K562 (cell line): ENCODE measurements at regions not wholly inside any gene's neighbourhood (a gene's known extent, or its start where the extent isn't known, plus 50 kb on each side); places are given as distances from the start of the nearest gene placed in this dataset.

Experiments
- ATAC-seq: fragments of 200-7000 bp; cut with Tn5 transposase; 3 replicates; pipeline ENCODE4 v1.9.1; 2020; ENCODE audit warnings: moderate library complexity
- BruUV-seq: library from RNA; stranded (reverse); fragments of 400-500 nt; replicated peaks from 2 replicates; lab custom pipeline; 2021; lab: Mats Ljungman, UMichigan
- CTCF ChIA-PET: fragments of 300-600 bp; formaldehyde crosslinking; extraction: SDS; loops from one replicate; lab custom pipeline; 2021; ENCODE audit warnings: low intra/inter-chr PET ratio; lab: Yijun Ruan, JAX
- POLR2A ChIA-PET: fragments of 300-600, 350-650 bp; sonication (Branson Sonifier 250); formaldehyde crosslinking; extraction: SDS; loops from one replicate; lab custom pipeline; 2021; ENCODE audit warnings: antibody characterized with exemption, inconsistent platforms; lab: Yijun Ruan, JAX
- DNase-seq, 4 experiments: peaks; one replicate each; pipeline versions ENCODE4 v3.0.0 to v3.0.0-alpha.2; 2011 to 2018; ENCODE audit warnings: low spot score in 3 of 4, mixed read lengths in 3 of 4; ENCODE audit errors: extremely low read depth in 1 of 4
- FAIRE-seq: peaks from 2 replicates; lab custom pipeline; 2011; peaks lifted over from hg19 to GRCh38; lab: Jason Lieb, UNC
- H2AFZ ChIP-seq: 2 replicates; pipeline ENCODE4 v1.6.0; 2011; ENCODE audit warnings: low read depth, low read length, control low read depth, inconsistent platforms
- H3K27ac ChIP-seq: fragments of 200-600 bp; 3 replicates; pipeline ENCODE4 v1.8.0; 2011; ENCODE audit warnings: low read depth, mild to moderate bottlenecking, control low read depth, inconsistent platforms, low read length, moderate library complexity, mixed read lengths; ENCODE audit errors: extremely low read depth
- H3K27me3 ChIP-seq, 2 experiments: fragments of 300-600 bp in 1 of 2; 2 replicates in 1 of 2; 3 replicates in 1 of 2; pipeline versions ENCODE4 v1.6.0 to v1.8.0; 2011; ENCODE audit warnings: inconsistent platforms in 2 of 2, low read length in 2 of 2, mild to moderate bottlenecking in 1 of 2, mixed read lengths in 1 of 2, moderate library complexity in 1 of 2; ENCODE audit not compliant: control insufficient read depth in 2 of 2, insufficient read depth in 2 of 2
- H3K36me3 ChIP-seq: fragments of 300-600 bp; 3 replicates; pipeline ENCODE4 v1.8.0; 2011; ENCODE audit warnings: mild to moderate bottlenecking, low read length, inconsistent platforms; ENCODE audit not compliant: control insufficient read depth, insufficient read depth
- H3K4me1 ChIP-seq, 2 experiments: fragments of 200-600 bp in 1 of 2; replicated peaks in 1 of 2; 2 replicates in 1 of 2; 3 replicates in 1 of 2; pipeline versions ENCODE4 v1.5.1 to v1.8.0; 2011; ENCODE audit warnings: inconsistent platforms in 2 of 2, low read length in 2 of 2, mild to moderate bottlenecking in 1 of 2, mixed read lengths in 1 of 2, moderate library complexity in 1 of 2; ENCODE audit not compliant: control insufficient read depth in 2 of 2, insufficient read depth in 2 of 2
- H3K4me2 ChIP-seq: 2 replicates; pipeline ENCODE4 v1.6.1; 2011; ENCODE audit warnings: low read length, control low read depth, inconsistent platforms, mixed read lengths; ENCODE audit not compliant: insufficient read depth
- H3K4me3 ChIP-seq: fragments of 200-600 bp; sonication (generic), shearing (Covaris generic); 2 replicates; pipeline ENCODE4 v1.5.1; 2016; ENCODE audit warnings: control low read depth, inconsistent platforms
- H3K79me2 ChIP-seq: fragments of 200-600 bp; 3 replicates; pipeline ENCODE4 v1.8.0; 2011; ENCODE audit warnings: low read length, inconsistent platforms; ENCODE audit not compliant: control insufficient read depth, insufficient read depth
- H3K9ac ChIP-seq, 2 experiments: 2 replicates each; pipeline versions ENCODE4 v1.6.0 to v1.6.1; 2011; ENCODE audit warnings: low read depth in 2 of 2, low read length in 2 of 2, control low read depth in 1 of 2, inconsistent platforms in 1 of 2, mild to moderate bottlenecking in 1 of 2, mixed read lengths in 1 of 2; ENCODE audit not compliant: insufficient read depth in 1 of 2
- H3K9me1 ChIP-seq: one replicate; pipeline ENCODE4 v1.6.0; 2011; ENCODE audit warnings: inconsistent platforms, mild to moderate bottlenecking, low read length, moderate library complexity; ENCODE audit not compliant: control insufficient read depth, insufficient read depth
- H3K9me3 ChIP-seq: replicated peaks from 2 replicates; pipeline ENCODE4 v1.5.1; 2011; ENCODE audit warnings: low read depth, low read length, inconsistent platforms; ENCODE audit not compliant: control insufficient read depth, insufficient read depth
- H4K20me1 ChIP-seq: replicated peaks from 2 replicates; pipeline ENCODE4 v1.6.1; 2011; ENCODE audit warnings: low read length, inconsistent platforms, mixed read lengths; ENCODE audit not compliant: control insufficient read depth, insufficient read depth
- CEBPG ChIP-seq, 3 experiments: fragments of 200-800 bp in 1 of 3; sonication (Bioruptor generic) in 1 of 3; sonication (generic) in 1 of 3; formaldehyde crosslinking in 1 of 3; IDR thresholded peaks in 2 of 3; conservative IDR thresholded peaks in 1 of 3; 2 replicates each; pipeline versions ENCODE4 v1.6.1 to v1.8.0; 2016 to 2022; ENCODE audit warnings: missing compliant biosample characterization in 2 of 3, missing genetic modification characterization in 2 of 3, mild to moderate bottlenecking in 1 of 3, missing genetic modification reagents in 1 of 3
- EP300 ChIP-seq: IDR thresholded peaks from 2 replicates; pipeline ENCODE4 v1.6.1; 2012; ENCODE audit warnings: low read length, improper control_type of control experiment
- FOSL1 ChIP-seq: fragments of 200-800 bp; sonication (Bioruptor generic); conservative IDR thresholded peaks from 2 replicates; pipeline ENCODE4 v1.6.1; 2016; ENCODE audit warnings: missing genetic modification characterization, missing compliant biosample characterization
- FOXJ3 ChIP-seq: sonication (generic); formaldehyde crosslinking; IDR thresholded peaks from 2 replicates; pipeline ENCODE4 v1.4.0; 2020; ENCODE audit warnings: mild to moderate bottlenecking, missing genetic modification reagents
- HDAC2 ChIP-seq: fragments of 450-650 bp; IDR thresholded peaks from 2 replicates; pipeline ENCODE4 v1.6.1; 2016; ENCODE audit warnings: mild to moderate bottlenecking
- MCM2 ChIP-seq: fragments of 450-650 bp; IDR thresholded peaks from 2 replicates; pipeline ENCODE4 v1.6.1; 2017; ENCODE audit warnings: low read depth, mild to moderate bottlenecking
- ZNF197 ChIP-seq: fragments of 200-800 bp; sonication (Bioruptor generic); IDR thresholded peaks from 2 replicates; pipeline ENCODE4 v1.6.1; 2016; ENCODE audit warnings: low read depth, missing genetic modification characterization, missing compliant biosample characterization
- WGBS: fragments of 100-300 bp; shearing (Covaris generic); methylation state at CpG from one replicate; pipeline ENCODE4 v1.1.6; 2016; ENCODE audit warnings: low coverage, mixed read lengths; ENCODE audit not compliant: insufficient coverage; ENCODE audit errors: missing lambda C conversion rate; 5-methylcytosine and 5-hydroxymethylcytosine counted together
- in situ Hi-C: fragments of 300-500 bp; cut with MboI; formaldehyde crosslinking; loops from 4 replicates; pipeline ENCODE4 v1.15.0; 2018; ENCODE audit warnings: inconsistent platforms, mixed read lengths
- intact Hi-C: fragments of 100-400 bp; cut with micrococcal nuclease; formaldehyde crosslinking; loops from 2 replicates; pipeline ENCODE4 v1.14.2; 2022
- TF ChIP-seq, protein P1 (sequence below): fragments of 450-650 bp; formaldehyde crosslinking; IDR thresholded peaks from 2 replicates; pipeline ENCODE4 v1.4.0; 2022; ENCODE audit warnings: mild to moderate bottlenecking, moderate library complexity
- TF ChIP-seq, protein P2 (sequence below): sonication (generic); formaldehyde crosslinking; IDR thresholded peaks from 2 replicates; pipeline ENCODE4 v1.8.1; 2023; ENCODE audit warnings: mild to moderate bottlenecking, missing genetic modification reagents
- TF ChIP-seq, protein P3 (sequence below): sonication (generic); formaldehyde crosslinking; IDR thresholded peaks from 2 replicates; pipeline ENCODE4 v1.8.1; 2023; ENCODE audit warnings: mild to moderate bottlenecking, missing genetic modification reagents

DNA sequence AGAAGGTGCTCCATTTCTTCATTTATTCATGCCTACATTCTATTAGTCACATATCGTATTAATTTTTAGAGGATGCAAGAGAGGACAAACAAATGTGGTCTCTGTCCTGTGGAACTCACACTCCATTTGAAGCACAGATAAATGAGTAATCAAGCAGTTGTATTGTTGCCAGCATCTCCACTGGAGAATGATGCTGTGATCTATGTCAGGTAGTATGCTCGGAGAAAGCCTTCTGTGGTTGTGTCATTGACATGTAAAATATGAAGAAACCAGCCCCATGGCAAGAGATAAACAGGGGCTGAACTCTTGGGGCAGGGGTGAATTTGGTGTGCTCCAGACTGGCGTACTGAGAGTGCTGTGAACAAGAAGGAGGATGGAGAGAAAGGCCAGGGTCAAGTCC is 101.2 kb downstream of the FASLG start:
- H3K27me3 ChIP-seq = no peaks in the 10 kb centered on the region; a peak in 1 of 5 replicates
- FAIRE-seq (no peak), DNase-seq (no peak), ATAC-seq (no peak)
- H3K36me3 ChIP-seq = no peaks in the 10 kb centered on the region
- H3K4me2 ChIP-seq = no peak overlapping the region
- no TSS peak for BruUV-seq
- H2AFZ ChIP-seq = no peak overlapping the region
- no peak overlapping the region for H3K4me3 ChIP-seq
- WGBS = 0% methylated on average over 3 of the region's 3 CpGs
- no peak overlapping the region for H3K9ac ChIP-seq
- H3K27ac ChIP-seq = no peak overlapping the region
- TF ChIP-seq, protein P1, sequence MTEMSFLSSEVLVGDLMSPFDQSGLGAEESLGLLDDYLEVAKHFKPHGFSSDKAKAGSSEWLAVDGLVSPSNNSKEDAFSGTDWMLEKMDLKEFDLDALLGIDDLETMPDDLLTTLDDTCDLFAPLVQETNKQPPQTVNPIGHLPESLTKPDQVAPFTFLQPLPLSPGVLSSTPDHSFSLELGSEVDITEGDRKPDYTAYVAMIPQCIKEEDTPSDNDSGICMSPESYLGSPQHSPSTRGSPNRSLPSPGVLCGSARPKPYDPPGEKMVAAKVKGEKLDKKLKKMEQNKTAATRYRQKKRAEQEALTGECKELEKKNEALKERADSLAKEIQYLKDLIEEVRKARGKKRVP (CRISPR knock-in tag) = no peak
- H3K4me1 ChIP-seq = no peaks in the 10 kb centered on the region; a peak in 1 of 5 replicates
- H4K20me1 ChIP-seq = no peaks in the 10 kb centered on the region
- no peaks in the 10 kb centered on the region for H3K9me1 ChIP-seq
- intact Hi-C loops (no loop called here), in situ Hi-C loops (no loop called here)
- no peaks in the 10 kb centered on the region for H3K9me3 ChIP-seq
- H3K79me2 ChIP-seq = no peaks in the 10 kb centered on the region
- CTCF ChIA-PET = no interaction called here
- POLR2A ChIA-PET = no interaction called here

DNA sequence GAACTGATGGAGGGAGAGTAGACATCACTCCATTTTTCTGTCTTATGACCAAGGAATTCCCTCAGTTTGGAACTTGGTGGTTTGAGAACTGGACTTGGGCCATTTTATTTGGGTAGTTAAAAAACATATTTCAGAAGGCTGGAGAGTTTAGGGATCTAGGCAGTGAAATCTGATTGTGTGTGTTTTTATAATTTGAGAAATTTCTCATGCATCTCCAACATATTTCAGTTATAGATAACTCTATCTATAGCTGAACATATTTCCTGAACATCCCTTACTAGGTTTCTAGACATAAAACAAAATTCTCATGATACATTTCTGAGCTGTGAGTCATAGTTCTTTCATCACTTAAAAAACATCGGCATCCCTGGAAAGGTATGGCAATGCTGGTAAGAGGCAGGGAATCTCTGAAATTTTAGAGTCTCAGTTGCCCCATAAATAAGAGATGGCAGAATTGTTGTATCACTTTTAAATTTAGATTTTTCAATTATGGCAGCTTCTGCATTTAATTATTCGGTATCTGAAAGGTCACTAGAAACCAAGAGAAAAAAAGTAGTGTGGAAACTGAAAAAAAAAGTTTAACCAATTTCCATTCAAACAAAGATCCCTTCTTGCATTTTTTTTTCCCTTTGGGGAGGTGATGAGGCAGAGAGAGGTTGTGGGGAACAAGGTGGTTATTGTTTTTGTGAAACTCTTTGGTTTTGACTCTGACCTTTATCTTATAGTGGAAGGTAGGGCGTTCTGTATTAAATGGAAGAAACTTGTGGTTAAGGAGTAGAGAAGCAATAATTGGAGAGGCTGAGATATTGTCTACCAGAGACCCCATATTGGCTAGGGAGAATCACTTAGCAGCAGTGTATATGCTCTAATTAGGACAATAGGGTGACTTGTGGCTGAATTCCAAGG is 102.9 kb downstream of the FASLG start:
- 2% methylated on average over 3 of the region's 3 CpGs for WGBS
- FAIRE-seq (no peak), ATAC-seq (no peak), DNase-seq (no peak)
- H3K9ac ChIP-seq = no peak overlapping the region
- no peaks in the 10 kb centered on the region; a peak in 1 of 5 replicates for H3K4me1 ChIP-seq
- H4K20me1 ChIP-seq = no peaks in the 10 kb centered on the region
- no peak overlapping the region for H3K4me2 ChIP-seq
- no peaks in the 10 kb centered on the region for H3K9me3 ChIP-seq
- in situ Hi-C loops (no loop called here), intact Hi-C loops (no loop called here)
- no peaks in the 10 kb centered on the region for H3K79me2 ChIP-seq
- no peaks in the 10 kb centered on the region; a peak in 1 of 5 replicates for H3K27me3 ChIP-seq
- H2AFZ ChIP-seq = no peak overlapping the region
- CTCF ChIA-PET = no interaction called here
- H3K4me3 ChIP-seq = no peak overlapping the region
- POLR2A ChIA-PET = interaction anchor here (0.7 kb wide), 1 partner anchor 345 kb away, joined by 3 read pairs; no protein-coding TSS in a partner anchor
- H3K9me1 ChIP-seq = no peaks in the 10 kb centered on the region
- no peaks in the 10 kb centered on the region for H3K36me3 ChIP-seq
- no peak overlapping the region for H3K27ac ChIP-seq
- no TSS peak for BruUV-seq
- TF ChIP-seq, protein P2, sequence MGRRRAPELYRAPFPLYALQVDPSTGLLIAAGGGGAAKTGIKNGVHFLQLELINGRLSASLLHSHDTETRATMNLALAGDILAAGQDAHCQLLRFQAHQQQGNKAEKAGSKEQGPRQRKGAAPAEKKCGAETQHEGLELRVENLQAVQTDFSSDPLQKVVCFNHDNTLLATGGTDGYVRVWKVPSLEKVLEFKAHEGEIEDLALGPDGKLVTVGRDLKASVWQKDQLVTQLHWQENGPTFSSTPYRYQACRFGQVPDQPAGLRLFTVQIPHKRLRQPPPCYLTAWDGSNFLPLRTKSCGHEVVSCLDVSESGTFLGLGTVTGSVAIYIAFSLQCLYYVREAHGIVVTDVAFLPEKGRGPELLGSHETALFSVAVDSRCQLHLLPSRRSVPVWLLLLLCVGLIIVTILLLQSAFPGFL (CRISPR knock-in tag) = no peak
- no peak for TF ChIP-seq MCM2
- TF ChIP-seq, protein P3, sequence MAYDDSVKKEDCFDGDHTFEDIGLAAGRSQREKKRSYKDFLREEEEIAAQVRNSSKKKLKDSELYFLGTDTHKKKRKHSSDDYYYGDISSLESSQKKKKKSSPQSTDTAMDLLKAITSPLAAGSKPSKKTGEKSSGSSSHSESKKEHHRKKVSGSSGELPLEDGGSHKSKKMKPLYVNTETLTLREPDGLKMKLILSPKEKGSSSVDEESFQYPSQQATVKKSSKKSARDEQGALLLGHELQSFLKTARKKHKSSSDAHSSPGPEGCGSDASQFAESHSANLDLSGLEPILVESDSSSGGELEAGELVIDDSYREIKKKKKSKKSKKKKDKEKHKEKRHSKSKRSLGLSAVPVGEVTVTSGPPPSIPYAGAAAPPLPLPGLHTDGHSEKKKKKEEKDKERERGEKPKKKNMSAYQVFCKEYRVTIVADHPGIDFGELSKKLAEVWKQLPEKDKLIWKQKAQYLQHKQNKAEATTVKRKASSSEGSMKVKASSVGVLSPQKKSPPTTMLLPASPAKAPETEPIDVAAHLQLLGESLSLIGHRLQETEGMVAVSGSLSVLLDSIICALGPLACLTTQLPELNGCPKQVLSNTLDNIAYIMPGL (CRISPR knock-in tag) = no peak
- TF ChIP-seq HDAC2 = no peak
- TF ChIP-seq ZNF197 (CRISPR knock-in tag) = no peak
- no peak for TF ChIP-seq CEBPG (CRISPR knock-in tag; IDR thresholded peaks at IDR 0.05)
- peak in 1 of 2 experiments; percentile 61; a peak in 1 of 4 replicates for TF ChIP-seq CEBPG (tag; conservative IDR thresholded peaks at IDR 0.05 in 1 of 2, IDR thresholded peaks at IDR 0.05 in 1 of 2)
- peak; percentile 23; the same call in 1 of the 2 replicates for TF ChIP-seq EP300
- peak; percentile 93 for TF ChIP-seq FOSL1 (tag)
- TF ChIP-seq FOXJ3 (CRISPR knock-in tag) = no peak
